IMR-90 (cell line): ENCODE measurements at regions not wholly inside any gene's neighbourhood (a gene's known extent, or its start where the extent isn't known, plus 50 kb on each side); places are given as distances from the start of the nearest gene placed in this dataset.

Experiments used
- ATAC-seq: fragments of 200-7000 bp; cut with Tn5 transposase; 2 replicates; pipeline ENCODE4 v1.9.1; 2020; ENCODE audit warnings: low read depth, mild to moderate bottlenecking, moderate library complexity
- BruUV-seq: library from RNA; stranded (reverse); fragments of 400-500 nt; replicated peaks from 2 replicates; lab custom pipeline; 2021; lab: Mats Ljungman, UMichigan
- CTCF ChIA-PET: fragments of 300-600 bp; formaldehyde crosslinking; extraction: SDS; loops from one replicate; lab custom pipeline; 2021; ENCODE audit warnings: antibody characterized with exemption; lab: Yijun Ruan, JAX
- POLR2A ChIA-PET: fragments of 300-600 bp; sonication (Branson Sonifier 250); formaldehyde crosslinking; loops from one replicate; lab custom pipeline; 2022; ENCODE audit warnings: antibody characterized with exemption; ENCODE audit not compliant: unreplicated experiment; lab: Charles Lee
- DNase-seq: peaks from one replicate; pipeline ENCODE4 v3.0.0; 2013
- H2AFZ ChIP-seq: replicated peaks from 2 replicates; pipeline ENCODE3; 2013; ENCODE audit warnings: low read length, mild to moderate bottlenecking; ENCODE audit not compliant: poor library complexity
- H2AK5ac ChIP-seq: 2 replicates; pipeline ENCODE4 v1.6.1; 2013; ENCODE audit warnings: low read depth, low read length, inconsistent platforms
- H2AK9ac ChIP-seq: replicated peaks from 2 replicates; pipeline ENCODE3; 2013; ENCODE audit warnings: mild to moderate bottlenecking, low read depth, low read length, moderate library complexity; ENCODE audit not compliant: poor library complexity
- H2BK120ac ChIP-seq: 2 replicates; pipeline ENCODE4 v1.6.1; 2013; ENCODE audit warnings: low read depth, low read length, inconsistent platforms
- H2BK15ac ChIP-seq: 3 replicates; pipeline ENCODE4 v1.6.1; 2013; ENCODE audit warnings: low read depth, low read length, inconsistent platforms
- H2BK20ac ChIP-seq: 2 replicates; pipeline ENCODE4 v1.6.1; 2013; ENCODE audit warnings: low read depth, mild to moderate bottlenecking, inconsistent platforms, low read length, moderate library complexity
- H2BK5ac ChIP-seq: 2 replicates; pipeline ENCODE4 v1.6.1; 2013; ENCODE audit warnings: mild to moderate bottlenecking, low read depth, low read length, inconsistent platforms; ENCODE audit not compliant: poor library complexity, severe bottlenecking
- H3K14ac ChIP-seq: replicated peaks from 2 replicates; pipeline ENCODE4 v1.6.1; 2013; ENCODE audit warnings: low read depth, low read length, inconsistent platforms
- H3K18ac ChIP-seq: 2 replicates; pipeline ENCODE4 v1.6.1; 2013; ENCODE audit warnings: low read depth, low read length, control low read depth
- H3K23ac ChIP-seq: 2 replicates; pipeline ENCODE4 v1.6.1; 2013; ENCODE audit warnings: low read depth, low read length, inconsistent platforms
- H3K27ac ChIP-seq: 2 replicates; pipeline ENCODE4 v1.5.1; 2013; ENCODE audit warnings: mild to moderate bottlenecking, control low read depth, low read length; ENCODE audit not compliant: insufficient read depth
- H3K27me3 ChIP-seq: 2 replicates; pipeline ENCODE4 v1.6.1; 2013; ENCODE audit warnings: low read length; ENCODE audit not compliant: control insufficient read depth, insufficient read depth
- H3K36me3 ChIP-seq: 2 replicates; pipeline ENCODE4 v1.6.1; 2013; ENCODE audit warnings: low read length, mixed read lengths; ENCODE audit not compliant: control insufficient read depth, insufficient read depth
- H3K4ac ChIP-seq: 2 replicates; pipeline ENCODE4 v1.6.1; 2013; ENCODE audit warnings: low read depth, low read length, inconsistent platforms
- H3K4me1 ChIP-seq: 2 replicates; pipeline ENCODE4 v1.6.1; 2013; ENCODE audit warnings: low read length, mixed read lengths; ENCODE audit not compliant: control insufficient read depth, insufficient read depth
- H3K4me2 ChIP-seq: 2 replicates; pipeline ENCODE4 v1.6.1; 2013; ENCODE audit warnings: low read depth, mild to moderate bottlenecking, control low read depth, low read length, moderate library complexity
- H3K4me3 ChIP-seq: 2 replicates; pipeline ENCODE4 v1.5.1; 2013; ENCODE audit warnings: low read depth, mild to moderate bottlenecking, control low read depth, low read length, moderate library complexity; ENCODE audit not compliant: insufficient read depth
- H3K56ac ChIP-seq: 2 replicates; pipeline ENCODE4 v1.6.1; 2013; ENCODE audit warnings: low read length, inconsistent platforms; ENCODE audit not compliant: insufficient read depth; ENCODE audit errors: extremely low read depth
- H3K79me1 ChIP-seq, 2 experiments: 2 replicates each; pipeline ENCODE4 v1.6.1; 2013; ENCODE audit warnings: low read length in 2 of 2, inconsistent platforms in 1 of 2, low read depth in 1 of 2
- H3K9ac ChIP-seq: 2 replicates; pipeline ENCODE4 v1.6.1; 2013; ENCODE audit warnings: low read depth, low read length, control low read depth
- H3K9me1 ChIP-seq: 2 replicates; pipeline ENCODE4 v1.6.1; 2013; ENCODE audit warnings: low read length, inconsistent platforms; ENCODE audit not compliant: insufficient read depth
- H3K9me3 ChIP-seq: 2 replicates; pipeline ENCODE4 v1.6.1; 2013; ENCODE audit warnings: low read length; ENCODE audit not compliant: control insufficient read depth, insufficient read depth
- H4K20me1 ChIP-seq: 2 replicates; pipeline ENCODE4 v1.6.1; 2013; ENCODE audit warnings: low read length, inconsistent platforms; ENCODE audit not compliant: insufficient read depth
- H4K5ac ChIP-seq: 2 replicates; pipeline ENCODE4 v1.6.1; 2013; ENCODE audit warnings: mild to moderate bottlenecking, low read depth, low read length, control low read depth
- H4K8ac ChIP-seq, 2 experiments: 2 replicates each; pipeline ENCODE4 v1.6.1; 2013; ENCODE audit warnings: low read depth in 2 of 2, low read length in 2 of 2, control low read depth in 1 of 2, inconsistent platforms in 1 of 2
- H4K91ac ChIP-seq: 2 replicates; pipeline ENCODE4 v1.6.1; 2013; ENCODE audit warnings: low read depth, low read length, inconsistent platforms; ENCODE audit not compliant: insufficient read depth
- BHLHE40 ChIP-seq: fragments of 150-350 bp; IDR thresholded peaks from 2 replicates; pipeline ENCODE4 v1.6.1; 2016; ENCODE audit warnings: mild to moderate bottlenecking, low read depth, low read length
- CEBPB ChIP-seq: IDR thresholded peaks from 2 replicates; pipeline ENCODE4 v1.6.1; 2012; ENCODE audit warnings: low read depth, low read length, improper control_type of control experiment
- CHD1 ChIP-seq: IDR thresholded peaks from 2 replicates; pipeline ENCODE4 v1.6.1; 2012; ENCODE audit warnings: low read depth, low read length, improper control_type of control experiment
- CTCF ChIP-seq: conservative IDR thresholded peaks from 2 replicates; pipeline ENCODE4 v1.5.1; 2012; ENCODE audit warnings: mild to moderate bottlenecking, low read depth, low read length, improper control_type of control experiment
- ELK1 ChIP-seq: fragments of 150-350 bp; IDR thresholded peaks from 2 replicates; pipeline ENCODE4 v1.6.1; 2016; ENCODE audit warnings: low read depth, mild to moderate bottlenecking, low read length, moderate library complexity, borderline replicate concordance
- FOS ChIP-seq: fragments of 150-350 bp; IDR thresholded peaks from 2 replicates; pipeline ENCODE4 v1.6.1; 2016; ENCODE audit warnings: low read depth, low read length
- MAFK ChIP-seq: IDR thresholded peaks from 2 replicates; pipeline ENCODE4 v1.6.1; 2012; ENCODE audit warnings: low read depth, low read length, improper control_type of control experiment
- MAZ ChIP-seq: IDR thresholded peaks from 2 replicates; pipeline ENCODE4 v1.6.1; 2012; ENCODE audit warnings: low read depth, mild to moderate bottlenecking, low read length, improper control_type of control experiment, moderate library complexity, borderline replicate concordance
- MXI1 ChIP-seq: IDR thresholded peaks from 2 replicates; pipeline ENCODE4 v1.6.1; 2012; ENCODE audit warnings: low read depth, mild to moderate bottlenecking, low read length, moderate library complexity, borderline replicate concordance
- NFE2L2 ChIP-seq: fragments of 150-350 bp; IDR thresholded peaks from 2 replicates; pipeline ENCODE4 v1.6.1; 2016; ENCODE audit warnings: low read depth, mild to moderate bottlenecking, low read length
- POLR2A ChIP-seq: IDR thresholded peaks from 2 replicates; pipeline ENCODE4 v1.6.1; 2012; ENCODE audit warnings: mild to moderate bottlenecking, low read depth, low read length
- RAD21 ChIP-seq: IDR thresholded peaks from 2 replicates; pipeline ENCODE4 v1.6.1; 2012; ENCODE audit warnings: low read length, improper control_type of control experiment
- RCOR1 ChIP-seq: IDR thresholded peaks from 2 replicates; pipeline ENCODE4 v1.6.1; 2012; ENCODE audit warnings: mild to moderate bottlenecking, low read length, improper control_type of control experiment; ENCODE audit not compliant: insufficient replicate concordance
- RFX5 ChIP-seq: IDR thresholded peaks from 2 replicates; pipeline ENCODE4 v1.8.0; 2012; ENCODE audit warnings: low read depth, mild to moderate bottlenecking, low read length, moderate library complexity
- SMC3 ChIP-seq: fragments of 150-350 bp; IDR thresholded peaks from 2 replicates; pipeline ENCODE4 v1.6.1; 2016; ENCODE audit warnings: low read depth, mild to moderate bottlenecking, antibody characterized with exemption, low read length, moderate library complexity
- WGBS, 2 experiments: methylation state at CpG; one replicate each; pipeline versions ENCODE4 v1.1.5 to v1.1.7; 2013; ENCODE audit warnings: missing lambda C conversion rate in 2 of 2; ENCODE audit not compliant: insufficient read length in 1 of 2; ENCODE audit errors: extremely low coverage in 2 of 2; 5-methylcytosine and 5-hydroxymethylcytosine counted together
- dilution Hi-C: fragments of 300-500 bp; cut with HindIII; formaldehyde crosslinking; loops from one replicate; pipeline ENCODE4 v1.14.3; 2018; ENCODE audit warnings: low sequenced_read_pairs; ENCODE audit not compliant: unreplicated experiment
- in situ Hi-C: fragments of 300-500 bp; cut with MboI; formaldehyde crosslinking; loops from 3 replicates; pipeline ENCODE4 v1.14.3; 2019; ENCODE audit warnings: low sequenced_read_pairs, inconsistent platforms, mixed read lengths
- intact Hi-C: fragments of 100-400 bp; cut with micrococcal nuclease; formaldehyde crosslinking; loops from 2 replicates; pipeline ENCODE4 v1.10.0; 2022
- TF ChIP-seq, protein P1 (sequence below): fragments of 150-350 bp; IDR thresholded peaks from 2 replicates; pipeline ENCODE4 v1.6.1; 2017; ENCODE audit warnings: mild to moderate bottlenecking, antibody characterized with exemption, low read length, low read depth

DNA sequence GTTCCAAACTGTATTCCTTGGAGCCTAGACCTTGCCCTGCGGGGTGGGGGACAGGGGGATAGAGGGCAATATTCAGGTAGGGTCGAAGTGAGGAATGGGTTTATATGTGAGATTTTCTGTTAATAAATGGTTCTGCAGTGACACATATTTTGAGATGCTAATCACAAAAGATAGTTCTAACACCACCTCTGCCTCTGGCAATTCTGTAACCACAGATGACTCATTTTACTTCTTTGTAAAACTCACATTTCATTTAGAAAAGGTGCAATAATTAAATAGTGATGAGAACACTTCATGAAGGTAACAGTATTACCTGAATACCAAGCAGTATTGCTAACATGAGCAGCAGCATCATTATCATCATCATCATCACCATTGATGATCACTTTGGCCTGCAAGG lies 306.6 kb downstream of the SUCLG1 start:
- BruUV-seq: no TSS peak
- Histone ChIP-seq H3K27ac (no peak overlapping the region), H2BK20ac (no peak overlapping the region), H3K18ac (no peak overlapping the region), H3K4me2 (no peak overlapping the region), H2BK15ac (no peak overlapping the region), H3K79me1 (no peaks in the 10 kb centered on the region), H2AFZ (no peak overlapping the region), H4K91ac (no peak overlapping the region), H3K56ac (no peak overlapping the region), H3K27me3 (no peaks in the 10 kb centered on the region), H2AK9ac (no peak overlapping the region), H3K14ac (no peak overlapping the region), H3K9me3 (no peaks in the 10 kb centered on the region), H2BK120ac (no peak overlapping the region), H3K9me1 (no peaks in the 10 kb centered on the region), H2BK5ac (no peak overlapping the region), H3K4me1 (no peaks in the 10 kb centered on the region), H3K23ac (no peak overlapping the region), H3K9ac (no peak overlapping the region), H2AK5ac (no peak overlapping the region), H4K8ac (no peak overlapping the region), H4K20me1 (no peaks in the 10 kb centered on the region), H3K4me3 (no peak overlapping the region), H4K5ac (no peak overlapping the region), H3K4ac (no peak overlapping the region), H3K36me3 (no peaks in the 10 kb centered on the region)
- in situ Hi-C loops: no loop called here
- no CpG with 5 or more reads among the region's 2 CpGs for WGBS, 2 experiments
- ChIA-PET CTCF (no interaction called here), POLR2A (no interaction called here)
- TF ChIP-seq CHD1: no peak
- TF ChIP-seq FOS: no peak
- TF ChIP-seq SMC3: no peak
- TF ChIP-seq RFX5: no peak
- no peak for TF ChIP-seq RCOR1
- no peak for TF ChIP-seq MAZ
- TF ChIP-seq POLR2A: no peak
- TF ChIP-seq MAFK: no peak
- no peak for TF ChIP-seq NFE2L2
- TF ChIP-seq CEBPB: no peak
- TF ChIP-seq, protein P1, sequence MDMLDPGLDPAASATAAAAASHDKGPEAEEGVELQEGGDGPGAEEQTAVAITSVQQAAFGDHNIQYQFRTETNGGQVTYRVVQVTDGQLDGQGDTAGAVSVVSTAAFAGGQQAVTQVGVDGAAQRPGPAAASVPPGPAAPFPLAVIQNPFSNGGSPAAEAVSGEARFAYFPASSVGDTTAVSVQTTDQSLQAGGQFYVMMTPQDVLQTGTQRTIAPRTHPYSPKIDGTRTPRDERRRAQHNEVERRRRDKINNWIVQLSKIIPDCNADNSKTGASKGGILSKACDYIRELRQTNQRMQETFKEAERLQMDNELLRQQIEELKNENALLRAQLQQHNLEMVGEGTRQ: no peak
- TF ChIP-seq ELK1: no peak
- no peak for TF ChIP-seq MXI1
- no peak for TF ChIP-seq RAD21
- TF ChIP-seq CTCF: no peak
- no peak for TF ChIP-seq BHLHE40
- no peak for DNase-seq
- ATAC-seq: no peak
- dilution Hi-C loops: no loop called here
- intact Hi-C loops: no loop called here
